AG08395 (cell line): ENCODE measurements at regions not wholly inside any gene's neighbourhood (a gene's known extent, or its start where the extent isn't known, plus 50 kb on each side); places are given as distances from the start of the nearest gene placed in this dataset.
"Not testable (repeated sequence)": the region's sequence is repeated elsewhere in the genome, so short reads cannot be mapped to it uniquely, and the experiment has no call there.

Source experiments
- DNase-seq: peaks from one replicate; pipeline ENCODE4 v3.0.0; 2012; ENCODE audit warnings: mixed read lengths, low spot score

DNA sequence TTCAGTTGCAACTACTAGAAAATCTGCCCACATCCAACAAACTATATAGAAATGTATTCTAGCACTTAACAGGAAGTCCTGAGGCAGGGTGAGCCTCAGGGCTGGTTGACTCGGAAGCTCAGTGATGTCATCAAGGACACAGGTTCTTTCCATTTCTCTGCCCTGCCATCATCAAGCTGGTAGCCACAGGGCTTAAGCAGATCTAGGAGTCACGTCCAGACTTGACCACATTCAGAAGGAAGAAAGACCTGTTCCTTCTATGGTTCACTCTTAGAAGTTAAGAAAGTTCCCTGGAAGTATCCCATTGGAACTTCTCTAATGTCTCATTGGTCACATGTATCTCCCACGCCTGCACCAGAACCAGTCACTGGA is 438.1 kb downstream of the PRDM2 start:
- DNase-seq, result no peak

DNA sequence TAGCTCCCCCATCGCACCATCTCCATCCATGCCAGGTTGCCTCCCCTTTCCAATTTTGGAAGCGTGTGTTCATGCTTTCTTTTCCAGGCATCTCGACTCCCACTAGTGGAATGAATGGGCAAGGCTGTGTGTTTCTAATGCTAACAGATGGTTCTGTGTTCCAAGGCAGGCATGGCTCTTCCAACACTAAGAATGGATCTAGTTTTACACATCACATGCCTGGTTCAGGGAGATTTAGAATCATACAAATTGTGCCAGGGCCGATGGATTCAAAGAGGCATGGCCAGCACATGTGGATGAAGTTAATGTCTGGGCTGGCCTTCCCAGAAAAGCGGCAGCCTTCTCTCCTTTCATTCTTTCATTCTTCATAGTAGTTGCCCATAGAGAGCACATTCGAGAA is 438.7 kb downstream of the PRDM2 start:
- DNase-seq, result peak; percentile 43

DNA sequence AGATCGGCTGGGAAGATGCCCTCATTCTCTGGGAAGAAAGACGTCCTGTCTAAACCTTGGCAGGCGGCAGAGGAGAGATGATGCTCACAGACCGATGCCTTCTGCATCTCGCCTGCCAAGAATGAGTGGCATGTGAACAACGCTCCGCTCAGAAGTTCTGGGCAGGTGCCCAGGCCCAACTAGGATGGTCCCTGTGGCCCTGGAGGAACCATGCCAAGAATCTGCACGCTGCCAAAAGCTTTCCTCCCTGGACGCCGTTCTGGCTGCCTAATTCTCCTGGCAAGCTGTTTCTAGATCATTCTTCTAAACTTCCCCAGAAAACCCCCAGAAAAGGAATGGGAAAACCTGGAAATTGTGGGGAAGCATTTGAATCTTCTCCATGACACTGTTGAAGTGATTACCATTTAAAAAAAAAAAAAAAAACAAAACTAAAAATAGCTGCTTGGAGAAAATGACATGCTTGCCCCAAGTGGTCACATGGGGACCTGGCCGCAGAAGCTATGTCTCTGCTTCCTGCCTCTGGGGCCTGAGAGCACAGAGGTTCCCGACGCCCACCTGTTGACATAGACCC is 440.9 kb downstream of the PRDM2 start:
- DNase-seq, result peak; percentile 43

DNA sequence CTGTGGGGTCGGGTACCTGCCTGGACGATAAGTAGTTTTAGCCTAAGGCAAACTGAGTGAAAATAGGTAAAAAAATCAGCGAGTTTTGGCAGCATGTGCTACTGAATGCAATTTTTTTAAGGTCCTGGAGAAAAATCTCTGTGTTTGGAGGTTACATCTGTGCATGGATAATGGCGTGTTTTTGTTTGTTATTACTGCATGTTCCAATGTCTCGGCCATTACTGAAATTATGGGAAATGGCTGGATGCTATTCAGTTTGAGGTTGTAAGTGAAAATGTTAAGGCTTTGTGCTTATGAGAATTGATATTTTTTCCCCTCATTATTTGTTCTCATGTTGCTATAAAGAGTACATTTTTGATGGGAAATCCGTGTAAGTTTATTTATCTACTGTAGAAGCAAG is 441.7 kb downstream of the PRDM2 start:
- no peak for DNase-seq

DNA sequence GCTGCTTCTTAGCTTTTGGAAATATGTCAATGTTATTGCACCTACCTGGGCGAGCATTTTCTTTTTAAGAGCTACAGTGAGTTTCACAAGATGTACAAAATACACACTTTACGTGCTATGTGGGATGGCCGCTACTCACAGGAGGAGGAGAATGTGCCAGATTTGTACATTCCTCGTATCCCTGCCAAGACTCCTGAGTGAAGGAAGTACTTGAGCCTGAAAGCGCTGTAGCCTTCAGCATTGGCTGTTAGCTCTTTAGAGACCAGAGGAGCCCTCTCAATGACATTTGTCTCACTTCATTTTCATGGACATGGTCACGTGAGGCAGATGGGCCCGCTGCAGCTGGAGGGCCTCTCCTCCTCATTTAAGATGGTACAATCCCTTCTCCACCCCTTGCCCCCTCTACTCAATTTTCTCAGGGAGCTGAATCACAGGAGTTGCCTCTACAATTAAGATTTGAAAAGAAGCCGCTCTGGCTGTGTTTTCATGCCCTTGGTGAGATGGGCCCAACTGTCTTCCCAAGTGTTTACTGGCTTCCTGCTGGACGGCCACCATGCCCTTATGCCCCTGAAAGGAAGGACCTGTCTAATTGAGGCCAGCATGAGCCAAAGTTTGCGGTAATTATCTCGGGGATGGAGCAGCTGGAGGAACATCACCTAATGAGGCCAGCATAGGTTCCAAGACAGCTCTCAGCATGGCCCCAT is 442.6 kb downstream of the PRDM2 start:
- no peak for DNase-seq

DNA sequence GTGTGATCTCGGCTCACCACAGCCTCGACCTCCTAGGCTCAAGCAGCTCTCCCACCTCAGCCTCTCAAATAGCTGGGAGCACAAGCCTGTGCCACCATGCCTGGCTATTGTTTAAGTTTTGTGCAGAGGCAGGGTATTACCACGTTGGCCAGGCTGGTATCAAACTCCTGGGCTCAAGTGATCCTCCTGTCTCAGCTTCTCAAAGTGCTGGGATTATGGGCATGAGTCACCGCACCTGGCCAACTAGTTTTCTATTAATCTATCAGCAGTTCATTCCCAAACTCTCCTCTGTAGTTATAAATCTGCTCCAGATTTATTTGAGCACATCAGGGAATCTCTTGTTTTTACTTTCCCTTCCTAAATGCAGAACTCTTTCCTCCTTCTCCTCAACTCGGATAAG is 443.8 kb downstream of the PRDM2 start:
- no peak for DNase-seq

DNA sequence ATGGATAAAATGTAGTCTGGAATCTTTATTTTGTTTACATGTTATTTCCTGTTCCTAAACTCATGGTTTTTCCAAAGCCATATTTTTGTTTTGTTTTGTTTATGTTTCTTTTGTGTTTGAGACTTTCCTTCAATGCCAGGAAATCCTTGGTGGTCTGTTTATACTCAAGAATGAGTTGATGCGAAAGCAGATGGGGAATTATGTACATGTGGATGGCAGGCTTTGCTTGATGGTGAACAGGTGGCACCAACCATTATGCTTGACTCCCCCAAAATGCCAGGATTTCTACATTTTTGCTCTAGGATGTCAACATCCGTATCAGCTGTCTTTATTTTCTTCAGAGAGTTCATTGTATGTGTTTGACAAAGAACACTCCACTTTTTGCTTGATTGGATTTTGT is 448.5 kb downstream of the PRDM2 start:
- DNase-seq, result no peak

DNA sequence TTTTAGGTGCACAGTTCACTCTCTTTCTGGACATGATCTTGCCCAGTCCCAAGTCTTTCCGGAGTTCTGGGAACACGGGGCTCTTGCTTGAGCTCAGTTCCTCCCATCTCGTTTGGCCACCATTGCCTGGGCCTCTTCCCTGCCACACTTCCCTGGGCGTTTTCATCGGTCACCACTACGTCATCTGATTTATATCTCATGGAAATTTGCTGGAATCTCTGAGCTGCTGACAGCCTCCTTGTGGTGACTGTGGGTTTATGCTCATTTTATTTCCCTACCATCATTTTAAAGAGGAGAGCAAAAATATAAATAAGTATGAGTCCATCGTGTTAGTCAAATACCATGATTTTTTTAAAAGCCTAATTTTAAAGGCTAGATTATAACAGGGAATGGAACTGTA is 449.1 kb upstream of the KAZN start:
- DNase-seq, result no peak

DNA sequence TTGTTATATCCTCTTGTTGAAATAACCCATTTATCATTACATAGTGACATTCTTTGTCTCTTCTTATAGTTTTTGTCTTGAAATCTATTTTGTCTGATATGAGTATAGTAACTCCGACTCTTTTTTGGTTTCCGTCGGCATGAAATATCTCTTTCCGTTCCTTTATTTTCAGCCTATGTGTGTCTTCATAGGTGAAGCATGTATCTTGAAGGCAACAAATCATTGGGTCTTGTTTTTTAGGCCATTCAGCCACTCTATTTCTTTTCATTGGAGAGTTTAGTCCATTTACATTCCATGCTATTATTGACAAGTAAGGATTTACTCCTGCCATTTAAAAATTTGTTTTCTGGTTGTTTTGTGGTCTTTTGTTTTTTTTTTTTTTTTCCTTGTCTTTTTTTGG is 441.9 kb upstream of the KAZN start:
- no peak for DNase-seq

DNA sequence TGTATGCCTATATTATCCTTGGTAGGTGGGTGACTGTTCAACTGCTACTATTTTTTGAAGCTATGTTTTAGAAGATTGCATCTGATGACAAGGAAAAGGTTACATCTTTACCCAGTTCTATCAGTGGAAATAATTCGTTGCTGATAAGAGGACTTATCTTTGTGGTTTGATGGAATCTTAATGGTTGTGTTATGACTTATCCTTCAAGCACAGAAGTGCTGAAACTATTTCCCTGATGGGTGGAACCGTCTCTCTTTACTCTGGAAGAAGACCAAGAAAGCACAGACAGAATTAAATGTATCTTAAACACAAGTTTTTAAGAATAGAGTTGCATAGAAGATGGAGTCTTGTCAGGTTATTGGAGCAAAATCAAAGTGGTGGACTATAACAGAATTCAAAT is 437.7 kb upstream of the KAZN start:
- DNase-seq, result no peak

DNA sequence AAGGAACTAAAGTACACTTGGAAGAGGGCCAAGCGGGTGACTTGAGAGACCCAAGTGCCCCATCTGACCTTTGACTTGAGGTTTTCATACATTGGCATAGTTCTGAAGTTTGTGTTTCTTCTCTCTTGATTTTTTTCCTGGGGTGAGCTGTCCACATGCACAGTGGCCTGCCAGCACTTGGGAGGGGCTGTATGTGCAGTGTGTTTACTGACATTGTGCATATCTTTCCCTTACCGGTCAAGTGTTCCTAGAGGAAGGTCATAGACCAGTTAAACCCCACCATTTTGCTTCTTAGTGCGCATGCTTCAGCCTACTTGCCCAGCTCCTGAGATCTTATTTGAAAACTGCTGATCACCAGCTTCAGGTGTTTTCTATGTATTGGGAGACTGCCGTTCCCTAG is 435.2 kb upstream of the KAZN start:
- DNase-seq, result no peak

DNA sequence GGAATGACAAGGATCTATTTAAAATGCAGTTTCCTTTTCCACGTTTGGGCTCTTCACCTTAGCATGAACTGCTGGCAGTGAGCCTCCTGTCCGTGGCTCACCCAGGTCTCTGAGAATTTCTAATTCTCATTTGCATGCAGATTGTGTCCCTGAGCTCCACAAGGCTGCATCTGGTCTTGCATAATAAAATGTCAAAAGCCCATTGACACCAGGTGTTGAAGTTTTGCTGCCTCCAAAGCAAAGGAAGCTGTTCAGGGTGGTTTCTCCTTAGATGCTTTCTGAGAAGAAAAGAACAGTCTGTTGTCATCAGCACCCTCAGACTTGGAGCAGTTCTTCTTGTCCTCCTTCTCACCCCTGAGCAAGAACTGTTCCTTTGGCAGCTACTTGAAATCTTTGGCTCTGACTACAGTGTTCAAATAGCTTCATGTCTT is 433.1 kb upstream of the KAZN start:
- no peak for DNase-seq

DNA sequence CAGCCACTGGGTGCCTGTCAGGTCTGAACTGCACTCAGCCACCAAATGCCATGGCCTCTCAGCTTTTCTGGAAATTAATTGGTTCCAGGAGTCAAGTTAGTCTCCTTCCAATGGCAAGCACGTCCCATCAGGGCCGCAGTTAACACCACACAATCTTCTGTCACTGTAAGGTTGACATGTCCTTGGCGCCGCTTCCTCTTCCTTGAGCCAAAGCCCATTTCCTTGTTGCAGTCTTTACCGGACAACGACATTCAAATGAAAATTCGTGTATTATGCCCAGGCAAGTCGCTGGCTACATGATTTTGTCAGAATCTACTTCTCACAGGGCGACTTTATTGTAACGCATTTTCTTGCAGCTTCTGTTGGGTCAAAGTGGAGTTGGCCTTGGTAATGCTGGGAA is 430.6 kb upstream of the KAZN start:
- no peak for DNase-seq

DNA sequence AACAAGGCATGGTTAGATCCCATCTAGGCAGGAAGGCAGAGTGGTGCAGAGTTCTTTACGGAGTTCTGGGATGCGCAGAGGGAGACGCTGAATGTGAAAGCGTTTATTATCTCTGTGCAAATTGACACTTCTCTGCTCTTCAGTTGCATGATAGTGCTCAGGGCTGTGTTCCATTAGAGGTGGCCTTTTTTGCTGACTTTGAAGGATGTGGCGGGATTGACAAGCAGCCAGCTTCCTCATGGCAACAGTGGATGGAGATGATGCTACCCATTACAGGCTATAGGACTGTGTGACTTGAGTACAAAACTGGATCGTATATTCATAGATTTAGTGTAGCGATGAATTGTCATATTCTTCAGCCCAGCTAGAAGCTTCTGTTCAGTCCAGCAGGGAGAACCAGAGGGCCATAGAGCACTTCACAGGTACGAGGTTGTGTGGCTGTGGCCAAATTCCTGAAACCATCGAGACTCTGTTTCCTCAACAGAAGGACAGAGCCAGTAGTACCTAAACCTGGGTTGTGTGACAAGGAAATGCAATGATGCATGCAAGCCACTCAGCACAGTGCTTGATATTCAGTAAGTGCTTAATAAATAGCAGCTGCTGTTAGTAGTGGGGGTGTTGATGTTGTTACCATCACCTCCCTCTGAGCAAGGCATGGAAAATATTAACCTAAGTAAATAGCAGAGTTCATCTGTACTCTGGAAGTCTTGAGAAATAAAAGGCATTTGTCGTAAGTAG is 430.0 kb upstream of the KAZN start:
- no peak for DNase-seq

DNA sequence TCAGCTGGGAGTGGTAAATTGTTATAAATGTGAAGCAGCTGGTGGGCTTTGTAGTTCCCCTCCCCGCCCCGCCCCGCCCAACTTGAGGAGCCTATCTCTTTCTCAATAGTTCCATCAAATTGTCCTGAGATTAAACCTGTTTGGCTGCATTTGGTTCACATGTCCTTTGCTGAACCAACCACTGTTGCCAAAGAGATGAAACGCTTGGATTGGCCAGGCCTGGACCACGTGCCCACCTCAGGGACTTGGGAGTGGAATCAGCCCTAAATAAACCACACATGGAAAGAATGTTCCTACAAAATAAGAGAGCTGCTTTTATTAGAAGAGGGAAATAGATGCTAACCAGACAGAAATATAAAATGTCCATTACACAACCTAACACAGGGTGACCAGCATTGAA is 424.9 kb upstream of the KAZN start:
- DNase-seq, result no peak

DNA sequence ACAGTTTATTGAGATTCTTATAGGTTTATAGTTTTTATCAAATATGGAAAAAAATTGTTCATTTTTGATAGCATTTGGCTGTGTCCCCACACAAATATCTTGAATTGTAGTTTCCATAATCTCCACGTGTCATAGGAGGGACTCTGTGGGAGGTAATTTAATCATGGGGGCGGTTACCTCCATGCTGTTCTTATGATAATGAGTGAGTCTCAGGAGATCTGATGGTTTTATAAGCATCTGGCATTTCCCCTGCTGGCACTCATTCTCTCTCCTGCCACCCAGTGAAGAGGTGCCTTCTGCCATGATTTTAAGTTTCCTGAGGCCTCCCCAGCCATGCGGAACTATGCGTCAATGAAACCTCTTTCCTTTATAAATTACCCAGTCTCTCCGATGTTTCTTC is 420.6 kb upstream of the KAZN start:
- DNase-seq, result not testable (repeated sequence)

DNA sequence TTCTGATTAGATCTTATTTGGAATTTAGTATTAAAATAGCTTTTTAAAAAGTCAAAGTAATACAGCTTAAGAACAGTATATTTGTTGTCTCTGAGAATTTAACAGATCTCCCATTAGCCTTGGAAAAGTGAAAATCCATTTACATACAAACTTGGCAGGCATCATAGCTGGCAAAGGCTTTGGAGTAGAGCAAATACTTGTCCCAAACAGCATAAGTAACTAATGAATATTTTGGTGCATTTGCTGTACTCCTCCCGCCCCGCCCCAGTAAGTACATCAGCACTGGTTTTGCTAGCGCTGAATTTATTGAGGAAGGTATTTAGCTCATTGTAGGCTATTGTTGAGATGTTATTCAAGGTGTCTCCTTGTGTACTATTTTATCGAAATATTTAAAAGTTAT is 417.7 kb upstream of the KAZN start:
- DNase-seq, result no peak

DNA sequence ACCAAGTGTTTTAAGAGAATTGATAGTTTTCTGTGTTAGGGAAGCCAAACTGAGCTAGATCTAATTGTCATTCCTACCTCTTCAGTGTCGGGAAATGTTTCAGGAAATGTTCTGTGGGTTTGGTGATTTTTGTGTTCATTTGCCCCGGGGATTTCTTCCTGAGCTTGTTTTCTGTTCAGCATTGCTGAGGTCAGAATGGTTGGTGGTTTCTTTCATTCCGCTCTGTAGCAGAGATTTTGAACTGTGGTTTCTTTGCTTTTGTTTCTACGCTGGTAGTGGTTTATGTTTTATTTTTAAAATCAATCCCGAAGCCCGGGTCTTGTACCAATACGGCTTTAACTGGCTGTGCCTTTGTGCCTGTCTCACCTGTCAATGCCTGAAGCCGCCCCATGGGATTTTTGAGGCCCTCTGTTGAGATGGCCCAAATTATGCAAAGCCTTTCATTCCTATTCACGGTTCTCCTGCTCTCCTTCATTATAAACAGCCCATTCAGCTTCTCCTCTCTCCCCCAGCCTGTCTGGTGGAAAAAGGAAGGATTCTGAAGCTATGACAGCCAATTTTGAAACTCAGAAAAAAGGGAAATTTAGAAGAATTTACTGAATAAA is 417.2 kb upstream of the KAZN start:
- DNase-seq, result no peak

DNA sequence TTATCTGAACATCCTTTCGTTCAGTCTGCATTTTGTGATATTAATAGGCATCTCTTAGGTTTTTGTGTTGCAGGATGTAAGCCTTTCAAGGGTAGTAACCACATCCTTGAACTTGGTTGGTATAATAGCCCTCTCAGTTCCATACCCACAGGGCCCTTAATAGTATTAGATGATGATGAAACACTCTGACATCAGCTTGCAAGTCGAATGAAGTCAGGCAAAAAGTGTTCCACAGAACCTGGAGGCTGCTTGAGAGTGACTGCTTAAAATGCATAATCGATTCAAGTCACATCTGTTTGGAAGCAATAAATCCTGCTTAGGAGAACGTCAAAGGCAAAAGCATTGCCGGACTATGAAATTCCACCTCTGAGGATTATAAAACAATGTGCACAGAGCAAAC is 415.6 kb upstream of the KAZN start:
- DNase-seq, result no peak

DNA sequence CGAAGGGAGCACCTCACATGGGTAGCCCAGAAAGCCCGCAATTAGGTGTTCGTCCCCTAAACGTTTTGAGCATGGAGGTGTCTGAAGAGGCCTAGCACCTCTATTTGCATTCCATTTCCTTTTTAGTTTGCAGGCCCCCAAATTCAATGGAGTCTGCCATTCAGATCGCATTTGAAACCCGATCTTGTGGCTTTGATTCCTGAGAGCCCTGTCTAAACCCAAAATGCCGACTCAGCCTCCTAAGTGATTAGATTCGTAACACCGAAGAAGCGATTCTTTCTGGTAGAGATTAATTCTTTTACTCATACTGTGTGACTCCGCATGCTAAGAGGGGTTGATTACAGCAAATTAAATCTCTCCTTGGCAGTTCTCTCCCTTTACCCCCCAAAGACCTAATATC is 415.2 kb upstream of the KAZN start:
- no peak for DNase-seq

DNA sequence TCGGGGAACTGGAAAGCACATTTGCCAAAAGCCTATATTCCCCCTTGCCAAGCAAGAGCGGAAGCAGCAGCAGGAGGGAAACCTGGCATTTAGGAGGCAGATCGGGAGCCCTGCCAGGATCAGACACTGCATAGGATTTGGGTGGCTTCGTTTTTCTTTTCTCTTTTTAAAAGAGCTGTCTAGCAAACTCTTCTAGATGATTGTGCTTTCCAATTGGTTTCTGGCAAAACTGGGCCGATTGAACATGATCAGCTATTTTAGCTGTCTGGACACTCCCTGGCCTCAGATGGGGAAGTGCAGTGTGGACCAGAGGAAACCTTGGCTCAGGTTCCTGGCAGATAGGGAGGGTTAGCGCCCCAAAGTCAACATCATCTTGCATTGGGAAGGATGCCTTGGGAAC is 414.0 kb upstream of the KAZN start:
- no peak for DNase-seq

DNA sequence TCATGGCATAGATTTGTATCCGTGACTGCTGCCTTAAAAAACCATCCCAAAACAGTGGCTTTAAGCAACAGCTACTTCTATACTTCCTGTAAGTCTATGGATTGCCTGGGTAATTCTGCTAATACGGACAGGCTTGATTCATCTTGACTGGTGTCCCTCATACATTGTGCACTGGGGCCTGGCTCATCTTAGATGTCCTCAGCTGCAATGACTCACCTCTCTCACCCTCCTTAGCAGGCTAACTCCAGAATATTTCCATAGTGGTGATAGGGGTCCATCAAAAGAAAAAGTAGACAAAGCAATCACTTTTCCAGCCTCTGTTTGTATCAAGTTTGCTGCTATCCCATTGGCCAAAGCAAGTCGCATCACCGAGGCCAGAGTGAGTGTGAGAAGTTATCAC is 409.1 kb upstream of the KAZN start:
- DNase-seq, result no peak

DNA sequence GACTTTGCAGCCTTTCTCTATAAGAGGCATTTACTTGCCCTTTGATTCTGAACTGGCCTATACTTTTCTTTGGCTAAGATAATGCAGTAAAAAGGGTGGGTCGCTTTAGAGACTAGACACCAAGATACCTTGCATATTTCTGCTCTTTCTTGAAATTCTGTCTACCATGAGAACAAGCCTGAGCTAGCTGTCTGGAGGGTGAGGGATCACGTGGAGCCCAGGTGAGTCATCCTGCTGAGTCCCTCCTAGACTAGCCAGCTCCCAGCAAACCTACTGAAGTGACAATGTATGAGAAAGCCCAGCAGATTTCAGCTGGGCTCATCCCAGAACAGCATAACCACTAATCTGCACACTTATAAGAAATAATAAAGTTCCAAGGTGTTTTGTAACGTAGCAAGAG is 408.0 kb upstream of the KAZN start:
- DNase-seq, result peak; percentile 43
